Inferior parietal cortex (tissue), 1 donor: ENCODE measurements at regions not wholly inside any gene's neighbourhood (a gene's known extent, or its start where the extent isn't known, plus 50 kb on each side); places are given as distances from the start of the nearest gene placed in this dataset.
"Not testable (repeated sequence)": the region's sequence is repeated elsewhere in the genome, so short reads cannot be mapped to it uniquely, and the experiment has no call there.

ENCODE experiments used
- DNase-seq: peaks from one replicate; pipeline ENCODE4 v3.0.0-alpha.2; 2016; ENCODE audit errors: extremely low spot score

DNA sequence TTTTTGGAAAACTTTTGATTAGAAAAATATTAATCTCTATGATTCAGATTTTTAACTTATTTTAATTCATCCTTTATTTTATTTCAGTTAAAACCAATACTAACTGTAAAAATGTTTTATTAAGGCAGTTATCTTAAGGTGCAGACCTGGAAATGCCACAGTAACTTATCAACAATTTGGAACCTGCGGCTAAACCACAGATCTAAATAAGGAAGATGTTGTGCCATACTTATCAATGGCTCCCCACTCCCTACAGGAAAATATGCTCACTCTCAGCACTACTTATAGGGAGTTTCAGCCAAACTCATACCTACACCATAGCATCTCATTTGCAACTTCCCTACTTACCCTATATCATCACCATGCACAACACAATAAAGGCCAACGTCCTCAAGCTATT, 226.9 kb upstream of the KYNU start:
- no peak for DNase-seq

DNA sequence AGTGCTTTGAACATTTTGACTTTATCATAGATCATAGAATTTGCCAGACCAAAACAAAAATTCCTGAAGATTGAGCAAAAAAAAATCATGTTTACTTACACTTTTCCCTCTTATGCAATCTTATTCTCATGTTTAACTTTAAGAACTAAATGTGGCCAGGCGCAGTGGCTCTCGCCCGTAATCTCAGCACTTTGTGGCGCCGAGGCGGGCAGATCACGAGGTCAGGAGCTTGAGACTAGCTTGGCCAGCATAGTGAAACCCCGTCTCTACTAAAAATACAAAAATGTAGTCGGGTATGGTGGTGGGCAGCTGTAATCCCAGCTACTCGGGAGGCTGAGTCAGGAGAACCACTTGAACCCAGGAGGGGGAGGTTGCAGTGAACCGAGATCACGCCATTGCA, 227.9 kb upstream of the KYNU start:
- no peak for DNase-seq

DNA sequence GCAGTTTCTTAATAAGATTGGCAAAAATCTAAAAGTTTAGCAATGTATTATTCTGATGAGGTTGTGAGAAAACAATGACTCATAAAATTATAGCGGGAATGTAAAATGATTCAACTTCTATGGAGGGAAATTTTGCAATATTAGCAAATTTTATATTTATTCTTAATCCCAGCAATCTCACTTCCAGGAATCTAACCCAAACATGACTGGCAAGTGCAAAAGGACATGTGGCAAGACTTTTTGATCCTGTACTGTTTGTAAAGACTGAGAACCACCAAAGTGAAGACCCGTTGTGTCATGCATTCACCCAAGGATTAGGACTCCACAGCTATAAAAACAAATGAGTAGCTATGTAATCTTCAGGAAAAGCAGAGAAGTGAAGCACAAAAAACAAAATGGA, 234.8 kb upstream of the KYNU start:
- DNase-seq: no peak

DNA sequence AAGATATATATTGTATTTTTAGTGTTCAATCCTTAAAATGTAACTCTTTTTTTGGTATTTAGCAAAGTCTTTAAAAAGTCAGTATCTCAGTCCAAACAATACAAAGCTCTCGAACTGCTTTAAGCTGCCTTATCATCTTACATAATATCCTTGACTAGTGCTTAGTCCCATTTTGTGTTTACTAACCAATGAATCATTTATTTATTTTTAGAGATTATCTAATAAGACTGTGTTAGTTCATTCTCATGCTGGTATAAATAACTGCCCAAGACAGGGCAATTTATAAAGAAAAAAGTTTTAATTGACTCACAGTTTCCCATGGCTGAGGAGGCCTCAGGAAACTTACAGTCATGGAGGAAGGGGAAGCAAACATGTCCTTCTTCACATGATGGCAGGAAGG, 248.3 kb upstream of the KYNU start:
- DNase-seq: no peak

DNA sequence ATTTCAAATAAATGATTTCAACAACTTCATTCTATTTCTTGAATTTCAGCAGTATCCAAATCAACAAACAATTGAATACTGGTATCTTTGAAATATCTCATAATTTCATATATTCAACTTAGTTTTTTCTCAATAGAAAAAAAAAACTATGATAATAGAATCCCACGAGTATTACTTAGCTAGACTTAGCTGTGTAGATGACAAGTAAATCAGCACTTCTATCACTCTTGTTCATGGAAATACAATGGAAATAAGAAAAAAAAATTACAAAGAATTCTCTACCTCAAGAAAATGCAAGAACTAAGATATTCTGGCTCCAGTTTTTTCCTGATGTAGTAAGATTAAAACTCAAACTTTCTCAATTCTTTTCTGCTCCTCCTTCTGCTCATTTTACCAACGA, 256.2 kb upstream of the KYNU start:
- no peak for DNase-seq

DNA sequence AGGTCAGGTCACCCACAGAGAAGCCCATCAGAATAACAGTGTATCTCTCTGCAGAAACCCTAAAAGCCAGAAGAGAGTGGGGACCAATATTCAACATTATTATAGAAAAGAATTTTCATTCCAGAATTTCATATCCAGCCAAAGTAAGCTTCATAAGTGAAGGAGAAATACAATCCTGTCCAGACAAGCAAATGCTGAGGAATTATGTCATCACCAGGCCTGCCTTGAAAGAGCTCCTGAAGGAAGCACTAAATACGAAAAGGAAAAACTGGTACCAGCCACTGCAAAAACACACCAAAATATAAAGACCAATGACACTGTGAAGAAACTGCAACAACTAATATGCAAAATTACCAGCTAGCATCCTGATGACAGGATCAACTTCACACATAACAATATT, 260.0 kb upstream of the KYNU start:
- DNase-seq: no peak

DNA sequence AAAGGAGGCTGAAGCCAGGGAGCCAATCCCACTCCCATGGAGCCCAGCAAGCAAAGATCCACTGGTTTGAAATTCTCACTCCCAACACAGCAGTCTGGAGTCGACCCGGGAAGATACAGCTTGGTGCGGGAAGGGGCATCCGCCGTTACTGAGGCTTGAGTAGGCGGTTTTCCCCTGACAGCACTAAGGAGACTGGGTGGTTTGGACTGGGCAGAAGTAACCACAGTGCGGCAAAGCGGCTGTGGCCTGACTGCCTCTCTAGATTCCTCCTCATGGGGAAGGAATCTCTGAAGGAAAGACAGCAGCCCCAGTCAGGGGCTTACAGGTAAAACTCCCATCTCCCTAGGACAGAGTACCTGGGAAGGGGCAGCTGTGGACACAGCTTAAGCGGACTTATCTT, 261.6 kb upstream of the KYNU start:
- DNase-seq: no peak

DNA sequence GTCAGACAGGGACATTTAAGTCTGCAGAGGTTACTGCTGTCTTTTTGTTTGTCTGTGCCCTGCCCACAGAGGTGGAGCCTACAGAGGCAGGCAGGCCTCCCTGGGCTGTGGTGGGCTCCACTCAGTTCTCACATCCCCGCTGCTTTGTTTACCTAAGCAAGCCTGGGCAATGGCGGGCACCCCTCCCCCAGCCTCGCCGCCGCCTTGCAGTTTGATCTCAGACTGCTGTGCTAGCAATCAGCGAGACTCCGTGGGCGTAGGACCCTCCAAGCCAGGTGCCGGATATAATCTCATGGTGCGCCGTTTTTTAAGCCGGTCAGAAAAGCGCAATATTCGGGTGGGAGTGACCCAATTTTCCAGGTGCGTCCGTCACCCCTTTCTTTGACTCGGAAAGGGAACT, 264.3 kb upstream of the KYNU start:
- not testable (repeated sequence) for DNase-seq

DNA sequence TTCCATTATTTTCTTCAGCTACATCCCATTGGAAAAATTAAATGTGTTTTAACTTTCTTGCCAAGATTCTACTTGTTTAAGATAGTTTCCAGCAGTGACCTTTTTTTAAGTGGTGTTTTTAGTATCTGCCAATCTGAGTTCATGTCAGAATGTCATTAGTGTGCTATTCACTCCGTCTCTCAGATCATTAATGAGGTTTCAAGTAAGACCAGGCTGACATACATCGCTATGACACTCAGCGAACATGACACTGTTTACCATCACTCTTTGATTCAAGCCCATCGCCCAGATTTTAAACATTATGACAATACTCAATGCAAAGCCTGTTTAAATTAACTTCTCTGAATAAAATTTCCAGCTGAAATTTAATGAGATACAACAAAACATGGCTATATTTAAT, 272.0 kb upstream of the KYNU start:
- no peak for DNase-seq

DNA sequence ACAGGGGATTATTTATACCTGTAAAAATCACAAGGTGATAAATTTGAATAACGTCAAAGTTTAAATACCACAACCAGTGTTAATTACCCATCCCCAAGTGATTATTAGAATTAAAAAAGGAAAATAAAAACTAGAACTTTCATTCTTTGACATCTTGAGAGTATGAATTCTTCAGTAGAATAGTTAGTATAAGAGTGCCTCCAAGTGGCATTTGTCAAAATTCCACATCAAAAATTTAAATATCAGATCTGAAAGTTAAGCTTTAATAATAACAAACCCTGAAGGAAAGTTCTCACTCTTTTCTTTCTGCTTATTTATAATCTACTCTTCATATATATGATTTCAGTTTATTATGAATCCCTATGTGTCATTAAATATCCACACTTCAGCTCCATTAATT, 273.7 kb upstream of the KYNU start:
- peak; percentile 32 for DNase-seq

DNA sequence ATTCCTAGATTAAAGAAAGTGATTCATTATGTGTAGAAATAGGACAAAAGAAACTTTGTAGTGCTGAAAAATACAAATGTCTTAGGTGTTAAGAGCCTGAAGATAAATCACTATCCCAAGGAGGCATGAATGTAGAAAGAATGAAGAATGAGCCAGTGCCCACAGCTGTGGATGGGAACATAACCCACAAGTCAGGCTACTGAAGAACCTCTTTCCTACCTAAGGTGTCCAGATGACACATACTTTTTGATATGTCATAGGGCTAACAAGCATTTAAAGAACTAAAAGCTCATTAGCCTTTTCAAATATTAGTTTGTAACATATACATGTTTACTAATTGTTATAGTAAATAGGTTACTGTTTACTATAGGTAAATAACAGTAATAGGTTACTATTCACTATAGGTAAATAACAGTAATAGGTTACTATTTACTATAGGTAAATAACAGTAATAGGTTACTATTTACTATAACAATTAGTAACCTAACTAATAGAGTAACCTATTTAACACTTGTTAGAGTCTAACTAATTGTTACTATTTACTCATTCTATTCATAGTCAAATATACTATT, 275.0 kb upstream of the KYNU start:
- no peak for DNase-seq

DNA sequence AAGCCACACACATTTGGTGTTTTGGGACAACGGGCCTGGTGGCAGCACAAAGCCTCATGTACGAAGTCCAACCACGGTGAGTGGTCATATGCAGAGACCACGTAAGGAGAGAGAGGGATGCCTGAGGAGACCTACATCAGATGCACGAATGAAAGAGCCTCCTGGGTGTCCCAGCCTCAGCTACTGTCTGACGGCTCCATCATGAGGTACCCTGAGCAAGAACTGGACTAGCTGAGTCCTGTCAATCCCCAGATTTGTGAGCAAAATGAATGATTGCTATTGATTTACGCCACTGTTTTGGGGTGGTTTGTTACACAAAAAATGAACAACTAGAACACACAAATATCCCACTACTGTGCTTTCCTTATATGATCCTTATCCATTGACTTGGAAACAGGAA, 275.7 kb upstream of the KYNU start:
- DNase-seq: no peak

DNA sequence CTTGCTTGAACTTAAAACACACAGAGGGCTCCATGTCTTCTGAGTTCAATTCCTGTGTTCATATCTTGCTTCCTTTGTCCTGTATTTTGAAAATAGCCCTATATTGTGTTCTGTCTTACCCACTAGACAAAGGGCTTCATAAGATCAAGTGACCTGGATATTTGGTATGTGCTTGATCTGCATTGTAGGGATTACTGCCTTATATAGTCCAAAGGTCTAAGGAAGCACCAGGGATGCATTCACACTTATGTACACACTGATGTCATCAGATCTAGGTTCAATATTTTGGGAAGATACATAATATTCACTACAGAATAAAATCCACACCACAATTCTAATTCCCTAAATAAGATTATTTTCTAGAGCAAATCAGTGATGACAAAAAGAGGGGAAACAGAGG, 278.0 kb upstream of the KYNU start:
- no peak for DNase-seq

DNA sequence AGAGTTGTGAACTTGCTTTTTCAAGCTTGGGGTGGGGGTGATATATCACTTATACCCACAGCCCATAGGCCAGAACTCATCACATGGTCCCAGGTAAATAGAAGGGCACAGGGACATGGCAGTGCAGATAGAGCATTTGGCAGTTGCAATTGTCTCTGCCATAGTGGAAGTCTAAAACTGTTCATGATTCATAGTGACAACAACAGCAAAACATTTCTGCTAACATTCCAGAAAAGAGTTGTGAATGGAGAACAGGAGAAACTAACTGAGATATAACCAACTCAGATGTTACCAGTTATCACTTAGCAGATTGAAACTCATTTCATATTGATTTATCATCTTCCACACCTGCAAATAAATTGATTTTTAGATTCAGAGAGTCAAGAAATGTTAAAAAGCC, 278.6 kb upstream of the KYNU start:
- no peak for DNase-seq

DNA sequence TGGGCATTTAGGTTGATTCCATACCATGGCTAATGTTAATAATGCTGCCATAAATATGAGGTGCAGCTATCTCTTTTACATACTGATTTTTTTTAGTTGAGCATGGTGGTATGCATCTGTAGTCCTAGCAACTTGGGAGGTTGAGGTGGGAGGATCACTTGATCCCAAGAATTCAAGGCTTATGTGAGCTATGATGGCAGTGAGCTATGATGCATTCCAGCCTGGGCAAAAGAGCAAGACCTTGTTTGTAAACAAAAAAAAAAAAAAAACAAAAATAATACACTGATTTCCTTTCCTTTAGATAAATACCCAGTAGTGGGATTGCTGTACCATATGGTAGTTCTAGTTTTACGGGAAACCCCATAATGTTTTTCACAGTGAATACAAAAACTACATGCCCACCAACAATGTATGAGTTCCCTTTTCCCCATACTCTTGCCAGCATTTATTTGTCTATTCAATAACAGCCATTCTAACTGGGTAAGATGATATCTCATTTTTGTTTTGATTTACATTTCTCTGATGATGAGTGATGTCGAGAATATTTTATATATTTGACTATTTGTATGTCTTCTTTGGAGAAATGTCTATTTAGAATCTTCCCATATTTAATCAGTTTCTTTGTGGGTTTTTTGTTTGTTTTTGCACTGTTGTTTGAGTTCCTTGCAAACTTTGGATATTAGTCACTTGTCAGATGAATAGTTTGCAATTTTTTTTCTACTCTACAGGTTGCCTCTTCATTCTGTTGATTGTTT, 281.0 kb upstream of the KYNU start:
- DNase-seq: no peak

DNA sequence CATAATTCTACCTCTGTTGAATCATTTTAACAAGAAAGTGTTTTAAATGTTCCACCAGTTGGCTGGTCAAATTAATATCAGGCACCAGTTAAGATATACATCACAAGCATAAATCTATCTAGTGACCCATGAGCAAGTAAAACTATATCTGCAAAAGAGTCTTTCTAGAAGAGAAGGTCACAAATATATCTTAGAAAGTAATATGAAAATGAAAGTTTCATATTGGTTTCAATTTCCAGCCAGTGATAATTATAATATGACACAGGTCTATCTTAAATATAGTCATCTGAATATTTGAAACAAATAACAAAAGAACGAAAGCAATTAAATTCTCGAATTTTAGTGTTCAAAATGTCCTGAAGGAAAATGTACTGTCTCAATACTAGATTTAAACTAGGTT, 282.5 kb upstream of the KYNU start:
- no peak for DNase-seq

DNA sequence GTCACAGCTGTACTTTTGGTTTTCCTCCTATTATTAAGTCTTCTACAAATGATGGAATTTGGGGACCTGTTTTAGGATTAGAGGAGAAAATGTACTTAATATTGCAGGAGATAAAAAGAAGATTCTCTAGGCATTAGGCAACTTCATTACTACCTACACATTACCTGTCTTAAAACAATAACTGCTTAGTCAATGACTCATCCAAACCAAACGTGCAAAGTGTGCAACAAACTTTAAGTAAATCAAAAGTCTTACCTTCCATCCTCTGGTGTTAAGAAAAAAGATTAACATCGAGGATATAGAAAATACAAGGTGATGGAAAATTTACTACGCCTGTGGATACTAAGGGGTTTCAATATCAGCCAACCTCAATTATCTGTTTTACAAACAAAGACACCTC, 285.3 kb upstream of the KYNU start:
- no peak for DNase-seq

DNA sequence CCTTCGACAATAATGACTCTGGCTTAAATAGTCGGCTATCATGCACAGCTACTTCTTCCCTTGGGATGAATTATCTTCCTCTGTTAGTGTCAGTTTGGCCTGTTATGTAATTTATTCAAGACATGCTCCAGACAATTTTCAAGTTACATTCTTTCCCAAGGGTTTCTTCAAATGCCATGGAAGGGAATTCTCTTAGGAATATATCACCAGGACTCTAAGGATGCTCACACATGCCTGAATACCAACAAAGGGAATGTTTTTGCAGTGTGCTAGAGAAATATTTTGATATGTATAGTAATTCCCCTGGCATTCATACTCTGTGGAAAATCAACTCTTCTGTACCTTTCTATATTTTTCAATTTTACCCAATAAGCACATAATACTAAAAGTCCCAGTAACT, 286.0 kb upstream of the KYNU start:
- DNase-seq: no peak

DNA sequence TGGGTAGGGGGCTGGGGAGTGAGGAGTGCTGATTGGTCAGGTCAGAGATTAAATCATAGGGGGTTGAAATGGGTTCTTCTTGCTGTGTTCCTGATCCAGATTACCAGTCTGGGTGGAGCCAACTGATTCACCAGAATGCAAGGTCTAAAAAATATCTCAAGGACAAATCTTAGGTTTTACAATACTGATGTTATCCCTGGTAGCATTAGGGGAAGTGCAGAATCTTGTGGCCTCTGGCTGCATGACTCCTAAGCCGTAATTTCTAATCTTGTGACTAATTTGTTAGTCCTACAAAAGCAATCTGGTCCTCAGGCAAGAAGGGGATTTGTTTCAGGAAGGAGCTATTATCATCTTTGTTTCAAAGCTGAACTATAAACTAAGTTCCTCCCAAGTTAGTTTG, 289.2 kb upstream of the KYNU start:
- DNase-seq: no peak

DNA sequence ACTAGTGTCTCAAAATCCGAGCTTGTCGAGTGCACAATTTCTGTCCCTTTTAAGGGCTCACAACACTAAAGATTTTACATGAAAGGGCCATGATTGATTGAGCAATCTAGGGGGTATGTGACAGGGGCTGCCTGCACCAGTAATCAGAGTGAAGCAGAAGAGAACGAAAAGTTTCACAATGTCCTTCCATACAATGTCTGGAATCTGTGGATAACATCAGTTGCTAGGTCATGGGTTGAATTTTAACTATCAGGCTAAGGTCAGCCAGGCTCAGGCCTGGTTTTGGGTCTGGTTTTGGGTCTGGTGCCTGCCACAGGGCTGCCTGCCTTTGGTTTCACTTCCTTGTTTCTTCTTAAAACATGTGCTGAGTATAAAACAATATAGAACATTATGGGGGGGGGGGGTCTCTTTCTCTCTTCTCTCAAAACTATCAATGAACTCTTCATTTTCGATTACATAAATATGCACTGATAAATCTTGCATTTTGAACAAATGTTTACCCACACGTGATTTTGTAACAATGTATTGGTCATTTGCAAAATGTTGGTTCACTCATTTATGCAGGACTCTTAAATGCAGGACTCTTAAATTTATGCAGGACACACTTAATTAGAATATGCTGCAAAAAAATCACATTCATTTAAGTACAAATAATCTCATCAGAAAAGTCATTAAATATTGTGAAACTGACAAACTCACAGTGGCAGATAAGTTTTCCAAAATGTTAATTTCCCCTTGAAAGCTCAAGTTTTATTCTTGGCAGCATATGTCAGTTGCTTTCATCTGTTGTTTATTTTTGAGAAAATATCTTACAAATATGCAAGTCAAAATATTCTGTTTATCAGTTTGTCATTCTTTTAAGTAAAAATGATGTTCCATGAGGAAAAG, 290.5 kb upstream of the KYNU start:
- no peak for DNase-seq

DNA sequence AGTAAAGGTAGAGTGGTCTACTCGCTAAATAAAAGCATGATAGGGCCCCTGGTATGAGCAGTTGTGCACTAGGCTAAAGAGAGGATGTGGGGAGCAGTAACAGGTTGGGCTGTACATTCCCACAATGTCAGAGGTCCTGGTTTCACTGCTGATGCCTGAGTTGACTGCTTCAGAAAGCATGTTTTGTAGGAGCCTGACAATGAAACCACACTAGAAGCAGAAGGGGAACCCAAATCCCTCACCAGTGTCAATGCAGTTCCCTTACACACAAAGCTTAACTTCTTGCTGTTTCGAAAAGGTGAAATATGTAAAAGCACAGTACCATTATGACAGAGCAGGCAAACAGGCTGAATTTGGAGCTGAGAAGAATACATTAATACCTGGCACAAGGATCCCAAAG, 291.7 kb upstream of the KYNU start:
- no peak for DNase-seq

DNA sequence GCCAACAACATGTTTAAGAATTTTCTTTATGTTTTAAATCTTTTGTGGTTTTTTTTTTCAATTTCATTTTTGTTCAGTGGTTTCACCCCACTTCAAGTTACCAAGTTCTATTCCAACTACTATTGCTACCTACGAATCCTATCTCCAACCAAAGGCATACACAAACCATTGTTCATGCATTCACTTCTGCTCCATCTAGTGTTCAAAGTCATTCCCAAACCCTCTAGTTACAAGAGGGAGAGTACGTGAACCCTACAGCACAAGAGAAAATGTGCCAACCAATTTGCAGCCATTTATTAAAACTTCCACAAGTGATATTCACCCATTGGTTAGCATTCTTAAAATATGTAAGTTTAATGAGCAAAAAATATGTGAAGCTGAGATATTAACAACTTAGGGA, 295.1 kb upstream of the KYNU start:
- no peak for DNase-seq

DNA sequence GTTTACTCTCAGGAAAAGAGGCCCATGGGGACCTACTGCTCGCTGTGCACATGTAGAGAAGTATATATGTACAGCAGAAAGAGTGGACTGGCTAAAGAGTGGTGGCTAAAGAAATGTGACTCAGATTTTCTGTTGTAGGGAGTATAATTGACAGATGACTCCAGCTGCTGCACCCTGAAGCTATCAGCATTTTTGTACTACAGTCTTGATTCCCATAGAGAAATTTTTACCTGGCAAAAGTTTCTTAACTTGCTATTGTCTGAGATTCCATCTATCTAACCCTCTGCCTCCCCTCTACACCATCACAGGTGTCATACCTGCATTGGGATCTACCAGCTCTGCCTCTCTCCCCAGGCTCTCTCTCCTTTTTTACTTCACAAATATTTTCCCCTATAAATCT, 296.0 kb upstream of the KYNU start:
- DNase-seq: no peak
